Amniotic epithelial cell (primary cell): ENCODE measurements at regions not wholly inside any gene's neighbourhood (a gene's known extent, or its start where the extent isn't known, plus 50 kb on each side); places are given as distances from the start of the nearest gene placed in this dataset.
"Not testable (repeated sequence)": the region's sequence is repeated elsewhere in the genome, so short reads cannot be mapped to it uniquely, and the experiment has no call there.

ENCODE experiments used
- DNase-seq: peaks from one replicate; pipeline ENCODE4 v3.0.0-alpha.2; 2010; ENCODE audit warnings: low read depth

- no peak for DNase-seq
Measured at GRCh38 chr12:126907900-126908764, 1358.8 kb upstream of the TMEM132C start.

- no peak for DNase-seq
Measured at GRCh38 chr12:126908765-126909142, 1358.2 kb upstream of the TMEM132C start.

- DNase-seq: no peak
Measured at GRCh38 chr12:126910570-126910969, 1356.4 kb upstream of the TMEM132C start.

- no peak for DNase-seq
Measured at GRCh38 chr12:126912111-126912510, 1354.9 kb upstream of the TMEM132C start.

GRCh38 chr12:126914170-126914793 is 1352.7 kb upstream of the TMEM132C start:
- no peak for DNase-seq

GRCh38 chr12:126915309-126915708 is 1351.7 kb upstream of the TMEM132C start:
- no peak for DNase-seq

GRCh38 chr12:126926023-126926594 is 1340.9 kb upstream of the TMEM132C start:
- DNase-seq: no peak

GRCh38 chr12:126930234-126930633 is 1336.7 kb upstream of the TMEM132C start:
- DNase-seq: no peak

- no peak for DNase-seq
Measured at GRCh38 chr12:126932156-126932555, 1334.8 kb upstream of the TMEM132C start.

GRCh38 chr12:126935435-126935834 is 1331.5 kb upstream of the TMEM132C start:
- DNase-seq: no peak

GRCh38 chr12:126936181-126936851 is 1330.7 kb upstream of the TMEM132C start:
- no peak for DNase-seq

GRCh38 chr12:126937431-126937830 is 1329.5 kb upstream of the TMEM132C start:
- no peak for DNase-seq

- DNase-seq: no peak
Measured at GRCh38 chr12:126944684-126945083, 1322.3 kb upstream of the TMEM132C start.

GRCh38 chr12:126946958-126947357 is 1320.0 kb upstream of the TMEM132C start:
- not testable (repeated sequence) for DNase-seq

- no peak for DNase-seq
Measured at GRCh38 chr12:126949558-126949957, 1317.4 kb upstream of the TMEM132C start.

- DNase-seq: no peak
Measured at GRCh38 chr12:126950266-126950665, 1316.7 kb upstream of the TMEM132C start.

GRCh38 chr12:126952096-126953007 is 1314.6 kb upstream of the TMEM132C start:
- no peak for DNase-seq

- no peak for DNase-seq
Measured at GRCh38 chr12:126953365-126953889, 1313.5 kb upstream of the TMEM132C start.

GRCh38 chr12:126960221-126960620 is 1306.7 kb upstream of the TMEM132C start:
- no peak for DNase-seq

- DNase-seq: no peak
Measured at GRCh38 chr12:126960709-126961108, 1306.3 kb upstream of the TMEM132C start.

- no peak for DNase-seq
Measured at GRCh38 chr12:126963825-126964224, 1303.1 kb upstream of the TMEM132C start.
